SK-N-SH treated with all-trans-retinoic acid at 6 μM for 48 hours (cell line): ENCODE measurements at regions not wholly inside any gene's neighbourhood (a gene's known extent, or its start where the extent isn't known, plus 50 kb on each side); places are given as distances from the start of the nearest gene placed in this dataset.

Experiments used
- ATAC-seq: fragments of 200-7000 bp; cut with Tn5 transposase; 3 replicates; pipeline ENCODE4 v1.9.1; 2020; ENCODE audit warnings: mild to moderate bottlenecking, moderate library complexity
- ARNTL ChIP-seq: fragments of 450-650 bp; formaldehyde crosslinking; IDR thresholded peaks from 2 replicates; pipeline ENCODE4 v1.5.0; 2020; ENCODE audit warnings: low read depth, mild to moderate bottlenecking, moderate library complexity, borderline replicate concordance
- BACH2 ChIP-seq: fragments of 250-450 bp; sonication (Bioruptor Pico); IDR thresholded peaks from 2 replicates; pipeline ENCODE4 v1.9.0; 2021; ENCODE audit warnings: mild to moderate bottlenecking, borderline replicate concordance
- CREB5 ChIP-seq: fragments of 250-450 bp; sonication (Bioruptor Pico); IDR thresholded peaks from 2 replicates; pipeline ENCODE4 v1.5.1; 2020; ENCODE audit warnings: low read depth, mild to moderate bottlenecking, moderate library complexity
- ESRRG ChIP-seq: fragments of 250-450 bp; sonication (Bioruptor Pico); IDR thresholded peaks from 2 replicates; pipeline ENCODE4 v1.6.1; 2021; ENCODE audit warnings: mild to moderate bottlenecking
- ISL1 ChIP-seq: fragments of 250-450 bp; sonication (Bioruptor Pico); IDR thresholded peaks from 2 replicates; pipeline ENCODE4 v2.1.2; 2022; ENCODE audit warnings: mild to moderate bottlenecking, moderate library complexity
- OSR1 ChIP-seq: fragments of 250-450 bp; sonication (Bioruptor Pico); IDR thresholded peaks from 2 replicates; pipeline ENCODE4 v1.8.0; 2022; ENCODE audit warnings: moderate library complexity, mild to moderate bottlenecking, inconsistent platforms
- PATZ1 ChIP-seq: fragments of 250-450 bp; sonication (Bioruptor Pico); IDR thresholded peaks from 2 replicates; pipeline ENCODE4 v1.8.0; 2020; ENCODE audit warnings: mild to moderate bottlenecking, moderate library complexity, borderline replicate concordance
- POU6F1 ChIP-seq: fragments of 250-450 bp; sonication (Bioruptor Pico); IDR thresholded peaks from 2 replicates; pipeline ENCODE4 v1.8.0; 2021; ENCODE audit warnings: low read depth, mild to moderate bottlenecking, moderate library complexity, borderline replicate concordance
- PPARA ChIP-seq: fragments of 250-450 bp; sonication (Bioruptor Pico); IDR thresholded peaks from 2 replicates; pipeline ENCODE4 v1.5.0; 2020; ENCODE audit warnings: mild to moderate bottlenecking, borderline replicate concordance
- RARB ChIP-seq: fragments of 250-450 bp; sonication (Bioruptor Pico); IDR thresholded peaks from 2 replicates; pipeline ENCODE4 v1.8.0; 2021; ENCODE audit warnings: mild to moderate bottlenecking, moderate library complexity
- SNAI2 ChIP-seq: fragments of 250-450 bp; sonication (Bioruptor Pico); IDR thresholded peaks from 2 replicates; pipeline ENCODE4 v1.5.0; 2020; ENCODE audit warnings: mild to moderate bottlenecking, moderate library complexity
- TCF4 ChIP-seq: fragments of 250-450 bp; sonication (Bioruptor Pico); IDR thresholded peaks from 2 replicates; pipeline ENCODE4 v1.8.0; 2021; ENCODE audit warnings: mild to moderate bottlenecking, moderate library complexity, borderline replicate concordance
- TOX ChIP-seq: fragments of 250-450 bp; sonication (Bioruptor Pico); IDR thresholded peaks from 2 replicates; pipeline ENCODE4 v1.8.0; 2021; ENCODE audit warnings: mild to moderate bottlenecking, moderate library complexity, borderline replicate concordance
- TSHZ2 ChIP-seq: fragments of 250-450 bp; sonication (Bioruptor Pico); IDR thresholded peaks from 2 replicates; pipeline ENCODE4 v1.5.0; 2020; ENCODE audit warnings: mild to moderate bottlenecking, moderate library complexity
- ZC3H10 ChIP-seq: fragments of 250-450 bp; sonication (Bioruptor Pico); IDR thresholded peaks from 2 replicates; pipeline ENCODE4 v1.5.1; 2021; ENCODE audit warnings: mild to moderate bottlenecking, moderate library complexity
- ZFP3 ChIP-seq: fragments of 250-450 bp; sonication (Bioruptor Pico); IDR thresholded peaks from 2 replicates; pipeline ENCODE4 v1.5.0; 2020; ENCODE audit warnings: mild to moderate bottlenecking, moderate library complexity
- ZFP30 ChIP-seq: fragments of 450-650 bp; formaldehyde crosslinking; IDR thresholded peaks from 2 replicates; pipeline ENCODE4 v1.5.0; 2022; ENCODE audit warnings: mild to moderate bottlenecking, moderate library complexity
- ZNF565 ChIP-seq: fragments of 450-650 bp; formaldehyde crosslinking; conservative IDR thresholded peaks from 2 replicates; pipeline ENCODE4 v1.5.0; 2020; ENCODE audit warnings: low read depth, mild to moderate bottlenecking, moderate library complexity
- ZNF70 ChIP-seq: fragments of 450-650 bp; formaldehyde crosslinking; IDR thresholded peaks from 2 replicates; pipeline ENCODE4 v1.5.0; 2020; ENCODE audit warnings: mild to moderate bottlenecking, moderate library complexity
- ZNF8 ChIP-seq: fragments of 450-650 bp; formaldehyde crosslinking; IDR thresholded peaks from 2 replicates; pipeline ENCODE4 v1.5.0; 2020; ENCODE audit warnings: mild to moderate bottlenecking, moderate library complexity

- TF ChIP-seq SNAI2 (CRISPR knock-in tag) = no peak
- TF ChIP-seq PATZ1 = no peak
- no peak for TF ChIP-seq ZNF565 (CRISPR knock-in tag)
- no peak for TF ChIP-seq TSHZ2 (CRISPR knock-in tag)
- no peak for TF ChIP-seq ZC3H10 (CRISPR knock-in tag)
- no peak for TF ChIP-seq ZNF70 (CRISPR knock-in tag)
- TF ChIP-seq OSR1 (CRISPR knock-in tag) = no peak
- no peak for ATAC-seq
Measured at GRCh38 chr1:242877743-242878142, 353.2 kb upstream of the PLD5 start.

- no peak for ATAC-seq
- no peak for TF ChIP-seq ESRRG (CRISPR knock-in tag)
- no peak for TF ChIP-seq CREB5
- TF ChIP-seq ZNF70 (CRISPR knock-in tag) = no peak
- TF ChIP-seq TSHZ2 (CRISPR knock-in tag) = no peak
- TF ChIP-seq SNAI2 (CRISPR knock-in tag) = no peak
- no peak for TF ChIP-seq ZC3H10 (CRISPR knock-in tag)
- TF ChIP-seq TOX (CRISPR knock-in tag) = no peak
- TF ChIP-seq POU6F1 (CRISPR knock-in tag) = no peak
- no peak for TF ChIP-seq ZNF565 (CRISPR knock-in tag)
- no peak for TF ChIP-seq ISL1 (CRISPR knock-in tag)
- no peak for TF ChIP-seq BACH2 (CRISPR knock-in tag)
- TF ChIP-seq TCF4 (CRISPR knock-in tag) = no peak
- TF ChIP-seq ZFP3 = no peak
- no peak for TF ChIP-seq ARNTL
- no peak for TF ChIP-seq RARB (CRISPR knock-in tag)
- TF ChIP-seq PATZ1 = no peak
- TF ChIP-seq ZFP30 = no peak
- no peak for TF ChIP-seq PPARA (CRISPR knock-in tag)
- no peak for TF ChIP-seq ZNF8 (CRISPR knock-in tag)
Measured at GRCh38 chr1:242877229-242877628, 352.7 kb upstream of the PLD5 start.
